Activated T-cell treated with anti-CD3 and anti-CD28 coated beads, Interleukin-2, amount 50 U/mL, for 4 hours (primary cell): ENCODE measurements at regions not wholly inside any gene's neighbourhood (a gene's known extent, or its start where the extent isn't known, plus 50 kb on each side); places are given as distances from the start of the nearest gene placed in this dataset.

Experiments used
- ATAC-seq, 2 donors: fragments of 200-7000 bp; cut with Tn5 transposase; one replicate each; pipeline ENCODE4 v1.10.0; 2021
- DNase-seq: peaks from one replicate; pipeline ENCODE4 v3.0.0-alpha.2; 2020
- H3K27me3 Mint-ChIP-seq: one replicate; pipeline ENCODE4 v1.8.0; 2021; ENCODE audit warnings: low read depth, mixed read lengths
- H3K36me3 Mint-ChIP-seq: one replicate; pipeline ENCODE4 v1.8.0; 2022; ENCODE audit warnings: mixed read lengths; ENCODE audit not compliant: insufficient read depth
- H3K4me1 Mint-ChIP-seq: one replicate; pipeline ENCODE4 v1.8.0; 2021; ENCODE audit warnings: low read depth, mixed read lengths
- H3K4me3 Mint-ChIP-seq: one replicate; pipeline ENCODE4 v1.8.0; 2021; ENCODE audit warnings: mild to moderate bottlenecking, moderate library complexity, mixed read lengths
- H3K9me3 Mint-ChIP-seq: one replicate; pipeline ENCODE4 v1.8.0; 2021; ENCODE audit warnings: mixed read lengths

GRCh38 chr7:156166692-156167416 lies 354.6 kb upstream of the SHH start:
- Mint-ChIP-seq H3K27me3 (peaks cover 3% of the 10 kb centered on the region), H3K4me1 (no peaks in the 10 kb centered on the region), H3K4me3 (no peak overlapping the region), H3K36me3 (no peaks in the 10 kb centered on the region), H3K9me3 (no peaks in the 10 kb centered on the region)
- DNase-seq: no peak
- ATAC-seq: no peak

GRCh38 chr7:156163747-156164146 lies 351.5 kb upstream of the SHH start:
- ATAC-seq: no peak
- Mint-ChIP-seq H3K4me1 (no peaks in the 10 kb centered on the region), H3K27me3 (peaks cover 3% of the 10 kb centered on the region)

GRCh38 chr7:156162451-156162850 lies 350.2 kb upstream of the SHH start:
- H3K4me1 Mint-ChIP-seq: no peaks in the 10 kb centered on the region
- H3K36me3 Mint-ChIP-seq: no peaks in the 10 kb centered on the region
- no peak overlapping the region for H3K4me3 Mint-ChIP-seq
- H3K27me3 Mint-ChIP-seq: peaks cover 3% of the 10 kb centered on the region
- DNase-seq (no peak), ATAC-seq (no peak)
- no peaks in the 10 kb centered on the region for H3K9me3 Mint-ChIP-seq

More at GRCh38 chr7:156163747-156164146, 351.5 kb upstream of the SHH start:
- no peaks in the 10 kb centered on the region for H3K36me3 Mint-ChIP-seq
- DNase-seq: no peak
- H3K4me3 Mint-ChIP-seq: no peak overlapping the region
- H3K9me3 Mint-ChIP-seq: no peaks in the 10 kb centered on the region

- DNase-seq: no peak
- Mint-ChIP-seq H3K4me1 (no peaks in the 10 kb centered on the region), H3K4me3 (no peak overlapping the region), H3K27me3 (no peaks in the 10 kb centered on the region), H3K9me3 (no peaks in the 10 kb centered on the region), H3K36me3 (no peaks in the 10 kb centered on the region)
- ATAC-seq: no peak
These were observed 348.5 kb upstream of the SHH start for GRCh38 chr7:156160811-156161210.

GRCh38 chr7:156158693-156159092 lies 346.4 kb upstream of the SHH start:
- H3K4me3 Mint-ChIP-seq: no peak overlapping the region
- ATAC-seq: no peak
- no peaks in the 10 kb centered on the region for H3K27me3 Mint-ChIP-seq
- no peaks in the 10 kb centered on the region for H3K36me3 Mint-ChIP-seq
- no peaks in the 10 kb centered on the region for H3K9me3 Mint-ChIP-seq
- DNase-seq: no peak
- H3K4me1 Mint-ChIP-seq: no peaks in the 10 kb centered on the region

- no peaks in the 10 kb centered on the region for H3K9me3 Mint-ChIP-seq
- H3K27me3 Mint-ChIP-seq: no peaks in the 10 kb centered on the region
- no peak for ATAC-seq
- H3K4me1 Mint-ChIP-seq: no peaks in the 10 kb centered on the region
- H3K36me3 Mint-ChIP-seq: no peaks in the 10 kb centered on the region
- no peak for DNase-seq
- no peak overlapping the region for H3K4me3 Mint-ChIP-seq
These were observed 345.9 kb upstream of the SHH start for GRCh38 chr7:156158213-156158612.

GRCh38 chr7:156157409-156158012 lies 345.2 kb upstream of the SHH start:
- H3K4me1 Mint-ChIP-seq: no peaks in the 10 kb centered on the region
- no peak for DNase-seq
- ATAC-seq: no peak

GRCh38 chr7:156156734-156157408 lies 344.6 kb upstream of the SHH start:
- no peaks in the 10 kb centered on the region for H3K27me3 Mint-ChIP-seq
- no peak overlapping the region for H3K4me3 Mint-ChIP-seq
- no peaks in the 10 kb centered on the region for H3K4me1 Mint-ChIP-seq
- DNase-seq (no peak), ATAC-seq (no peak)
- no peaks in the 10 kb centered on the region for H3K36me3 Mint-ChIP-seq
- H3K9me3 Mint-ChIP-seq: no peaks in the 10 kb centered on the region

More at GRCh38 chr7:156157409-156158012, 345.2 kb upstream of the SHH start:
- H3K4me3 Mint-ChIP-seq: no peak overlapping the region
- H3K9me3 Mint-ChIP-seq: no peaks in the 10 kb centered on the region
- H3K27me3 Mint-ChIP-seq: no peaks in the 10 kb centered on the region
- H3K36me3 Mint-ChIP-seq: no peaks in the 10 kb centered on the region

GRCh38 chr7:156155988-156156733 lies 343.9 kb upstream of the SHH start:
- Mint-ChIP-seq H3K27me3 (peaks cover 3% of the 10 kb centered on the region), H3K9me3 (no peaks in the 10 kb centered on the region), H3K4me3 (no peak overlapping the region), H3K36me3 (no peaks in the 10 kb centered on the region), H3K4me1 (no peaks in the 10 kb centered on the region)
- ATAC-seq: no peak
- no peak for DNase-seq

- ATAC-seq (no peak), DNase-seq (no peak)
- no peaks in the 10 kb centered on the region for H3K9me3 Mint-ChIP-seq
- H3K36me3 Mint-ChIP-seq: no peaks in the 10 kb centered on the region
- no peaks in the 10 kb centered on the region for H3K4me1 Mint-ChIP-seq
- H3K27me3 Mint-ChIP-seq: peaks cover 3% of the 10 kb centered on the region
- H3K4me3 Mint-ChIP-seq: no peak overlapping the region
These were observed 341.3 kb upstream of the SHH start for GRCh38 chr7:156153590-156153989.

GRCh38 chr7:156152390-156152789 lies 340.1 kb upstream of the SHH start:
- DNase-seq: no peak
- ATAC-seq: no peak
- Mint-ChIP-seq H3K9me3 (no peaks in the 10 kb centered on the region), H3K4me3 (no peak overlapping the region), H3K36me3 (no peaks in the 10 kb centered on the region), H3K4me1 (no peaks in the 10 kb centered on the region), H3K27me3 (peaks cover 3% of the 10 kb centered on the region)

- H3K9me3 Mint-ChIP-seq: no peaks in the 10 kb centered on the region
- DNase-seq: no peak
- H3K27me3 Mint-ChIP-seq: peaks cover 3% of the 10 kb centered on the region
- no peaks in the 10 kb centered on the region for H3K4me1 Mint-ChIP-seq
- no peak for ATAC-seq
- H3K36me3 Mint-ChIP-seq: no peaks in the 10 kb centered on the region
- H3K4me3 Mint-ChIP-seq: no peak overlapping the region
These were observed 339.4 kb upstream of the SHH start for GRCh38 chr7:156151658-156152057.

GRCh38 chr7:156151078-156151477 lies 338.8 kb upstream of the SHH start:
- Mint-ChIP-seq H3K27me3 (peaks cover 3% of the 10 kb centered on the region), H3K9me3 (no peaks in the 10 kb centered on the region), H3K4me3 (no peak overlapping the region), H3K36me3 (no peaks in the 10 kb centered on the region), H3K4me1 (no peaks in the 10 kb centered on the region)
- DNase-seq: no peak
- no peak for ATAC-seq

- Mint-ChIP-seq H3K4me3 (no peak overlapping the region), H3K36me3 (no peaks in the 10 kb centered on the region), H3K4me1 (no peaks in the 10 kb centered on the region), H3K27me3 (peaks cover 5% of the 10 kb centered on the region), H3K9me3 (no peaks in the 10 kb centered on the region)
- DNase-seq (no peak), ATAC-seq (no peak)
These were observed 336.7 kb upstream of the SHH start for GRCh38 chr7:156148995-156149394.
